Naive B cell (primary cell): ENCODE measurements at regions not wholly inside any gene's neighbourhood (a gene's known extent, or its start where the extent isn't known, plus 50 kb on each side); places are given as distances from the start of the nearest gene placed in this dataset.

ENCODE experiments used
- ATAC-seq, 2 donors: fragments of 150-1000 bp; cut with Tn5 transposase; 2 replicates each; pipeline ENCODE4 v1.10.0; 2021; ENCODE audit warnings: low read depth in 2 of 2, mild to moderate bottlenecking in 2 of 2, moderate library complexity in 2 of 2
- DNase-seq: peaks from one replicate; pipeline ENCODE4 v3.0.0; 2022
- H3K27ac Mint-ChIP-seq, 6 donors: one replicate each; pipeline ENCODE4 v1.8.0; 2020 to 2022; ENCODE audit warnings: mild to moderate bottlenecking in 6 of 6, mixed read lengths in 6 of 6, moderate library complexity in 5 of 6, inconsistent platforms in 2 of 6
- H3K27me3 Mint-ChIP-seq, 3 donors: one replicate each; pipeline ENCODE4 v1.8.0; 2021 to 2022; ENCODE audit warnings: mixed read lengths in 3 of 3, mild to moderate bottlenecking in 1 of 3
- H3K36me3 Mint-ChIP-seq, 2 donors: one replicate each; pipeline ENCODE4 v1.8.0; 2020 to 2022; ENCODE audit warnings: mixed read lengths in 2 of 2, inconsistent platforms in 1 of 2, mild to moderate bottlenecking in 1 of 2
- H3K4me1 Mint-ChIP-seq, 3 donors: one replicate each; pipeline ENCODE4 v1.8.0; 2020 to 2022; ENCODE audit warnings: mixed read lengths in 3 of 3, inconsistent platforms in 1 of 3, mild to moderate bottlenecking in 1 of 3, moderate library complexity in 1 of 3
- H3K4me3 Mint-ChIP-seq, 8 donors: one replicate each; pipeline ENCODE4 v1.8.0; 2020 to 2022; ENCODE audit warnings: mild to moderate bottlenecking in 8 of 8, mixed read lengths in 8 of 8, moderate library complexity in 8 of 8, inconsistent platforms in 2 of 8
- H3K9me3 Mint-ChIP-seq, 7 donors: one replicate each; pipeline ENCODE4 v1.8.0; 2020 to 2022; ENCODE audit warnings: mixed read lengths in 7 of 7, mild to moderate bottlenecking in 5 of 7, inconsistent platforms in 2 of 7, moderate library complexity in 1 of 7

DNA sequence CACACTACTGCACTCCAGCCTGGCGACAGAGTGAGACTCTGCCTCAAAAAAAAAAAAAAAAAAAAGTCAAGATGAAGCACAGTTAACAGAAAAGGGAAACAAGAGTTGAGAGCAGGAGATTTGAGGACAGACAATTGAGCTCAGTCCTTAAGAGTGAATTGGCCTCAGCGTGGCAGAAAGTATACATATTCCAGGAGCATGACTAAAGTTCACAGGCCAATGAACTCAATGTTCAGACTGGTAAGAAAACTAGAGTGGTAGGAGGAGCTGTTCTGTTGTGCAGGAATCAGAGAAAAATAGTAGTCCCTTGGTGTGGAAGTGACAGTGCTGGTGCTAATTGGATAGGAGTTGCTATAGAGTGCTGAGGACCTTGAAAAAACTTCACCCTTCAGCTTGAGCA is 60.0 kb downstream of the NRN1 start:
- Mint-ChIP-seq H3K27ac (no peak overlapping the region), H3K9me3 (peaks cover 7 to 26% (median 16%) of the 10 kb centered on the region in 7 donors), H3K4me3 (no peak overlapping the region), H3K36me3 (peaks cover 9 to 19% of the 10 kb centered on the region in 2 donors), H3K27me3 (peaks cover 9 to 44% (median 16%) of the 10 kb centered on the region in 3 donors), H3K4me1 (no peaks in the 10 kb centered on the region)
- ATAC-seq = no peak
- no peak for DNase-seq

DNA sequence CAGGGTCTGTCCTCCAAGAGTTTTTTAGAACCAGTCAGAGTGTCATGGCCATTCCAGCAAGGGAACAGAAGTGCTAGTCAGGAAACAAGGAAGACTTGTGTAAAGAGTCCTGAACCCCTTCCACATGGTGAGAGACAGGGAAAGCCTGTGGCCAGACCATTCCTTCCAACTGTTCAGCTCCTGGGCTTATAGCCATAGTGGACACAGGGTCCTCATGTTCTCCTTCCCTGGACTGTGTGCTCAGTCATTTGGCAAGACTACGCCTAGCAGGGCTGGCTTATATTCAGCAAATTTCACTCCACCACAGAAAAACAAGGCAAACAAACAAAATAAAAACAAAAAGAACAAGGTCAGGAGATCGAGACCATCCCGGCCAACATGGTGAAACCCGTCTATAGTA is 60.5 kb downstream of the NRN1 start:
- ATAC-seq (no peak), DNase-seq (no peak)
- H3K4me3 Mint-ChIP-seq = no peak overlapping the region
- H3K27ac Mint-ChIP-seq = no peak overlapping the region
- H3K27me3 Mint-ChIP-seq = peaks cover 9 to 41% (median 16%) of the 10 kb centered on the region in 3 donors
- H3K4me1 Mint-ChIP-seq = no peaks in the 10 kb centered on the region
- H3K9me3 Mint-ChIP-seq = peaks cover 7 to 26% (median 16%) of the 10 kb centered on the region in 7 donors
- peaks cover 9 to 19% of the 10 kb centered on the region in 2 donors for H3K36me3 Mint-ChIP-seq

DNA sequence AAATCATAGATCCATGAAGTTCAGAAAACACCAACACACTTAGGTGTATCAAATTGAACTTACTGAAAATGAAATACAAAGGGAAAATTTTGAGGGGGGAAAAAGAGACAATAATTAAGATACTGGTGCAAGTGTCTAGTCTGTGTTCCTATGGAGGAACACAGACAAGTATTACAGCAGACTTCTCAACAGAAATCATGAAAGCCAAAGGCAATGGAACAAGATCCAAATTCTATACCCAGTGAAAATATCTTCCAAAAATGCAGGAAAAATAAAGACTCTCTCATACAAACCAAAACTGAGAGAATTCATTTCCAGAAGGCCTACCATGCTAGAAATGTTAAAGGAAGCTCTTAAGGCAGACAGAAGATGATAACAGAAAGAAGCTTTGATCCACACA is 63.1 kb downstream of the NRN1 start:
- Mint-ChIP-seq H3K27me3 (peaks cover 7 to 39% (median 15%) of the 10 kb centered on the region in 3 donors), H3K4me1 (no peaks in the 10 kb centered on the region), H3K36me3 (peaks cover 13 to 19% of the 10 kb centered on the region in 2 donors), H3K4me3 (no peak overlapping the region), H3K9me3 (peaks cover 8 to 26% (median 16%) of the 10 kb centered on the region in 7 donors), H3K27ac (no peak overlapping the region)
- ATAC-seq (no peak), DNase-seq (no peak)

DNA sequence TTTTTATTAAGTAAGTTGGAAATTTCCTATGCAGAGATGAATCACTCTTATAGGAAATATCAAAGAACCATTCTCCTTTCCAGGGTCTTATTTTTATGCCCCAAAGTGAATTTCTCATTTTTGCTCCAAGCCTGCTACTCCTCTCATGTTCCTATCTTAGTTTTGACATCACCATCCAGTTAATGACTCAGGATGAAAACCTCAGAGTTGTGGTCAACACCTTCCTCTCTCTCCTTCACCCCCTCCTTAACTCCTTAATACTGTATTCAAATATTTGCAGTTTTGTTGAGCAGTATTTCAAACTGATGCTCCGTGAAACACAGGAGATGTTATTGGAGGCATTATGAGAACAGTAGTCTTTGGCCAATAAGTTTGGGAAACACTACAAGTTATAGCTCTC is 64.1 kb downstream of the NRN1 start:
- Mint-ChIP-seq H3K27me3 (peaks cover 0 to 34% (median 11%) of the 10 kb centered on the region in 3 donors), H3K9me3 (peaks cover 8 to 26% (median 16%) of the 10 kb centered on the region in 7 donors), H3K4me1 (no peaks in the 10 kb centered on the region), H3K4me3 (no peak overlapping the region), H3K27ac (no peak overlapping the region), H3K36me3 (peaks cover 13 to 19% of the 10 kb centered on the region in 2 donors)
- no peak for DNase-seq
- no peak for ATAC-seq

DNA sequence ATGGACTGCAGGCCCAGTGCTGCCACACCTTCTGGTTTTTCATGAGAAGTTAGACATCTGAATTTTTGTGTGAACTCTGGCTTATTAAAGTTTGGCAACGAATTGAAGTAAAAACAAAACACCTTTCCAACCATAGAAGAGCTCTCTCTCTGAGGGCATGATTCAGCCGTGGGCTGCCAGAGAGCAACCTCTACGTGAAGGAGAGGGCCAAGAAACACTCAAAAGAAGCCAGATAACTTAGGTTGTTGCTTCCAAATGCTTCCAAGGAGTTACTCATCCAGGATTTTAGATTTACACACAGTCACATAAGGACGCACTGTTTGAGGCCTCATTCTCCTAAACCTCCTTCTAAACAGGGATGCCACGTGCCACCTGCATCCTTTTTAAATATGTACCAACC is 65.5 kb downstream of the NRN1 start:
- H3K27me3 Mint-ChIP-seq = peaks cover 6 to 32% (median 13%) of the 10 kb centered on the region in 3 donors
- H3K27ac Mint-ChIP-seq = no peak overlapping the region
- no peaks in the 10 kb centered on the region for H3K4me1 Mint-ChIP-seq
- no peak for DNase-seq
- H3K36me3 Mint-ChIP-seq = peaks cover 13 to 19% of the 10 kb centered on the region in 2 donors
- H3K9me3 Mint-ChIP-seq = peaks cover 8 to 26% (median 16%) of the 10 kb centered on the region in 7 donors
- no peak overlapping the region for H3K4me3 Mint-ChIP-seq
- ATAC-seq = no peak

DNA sequence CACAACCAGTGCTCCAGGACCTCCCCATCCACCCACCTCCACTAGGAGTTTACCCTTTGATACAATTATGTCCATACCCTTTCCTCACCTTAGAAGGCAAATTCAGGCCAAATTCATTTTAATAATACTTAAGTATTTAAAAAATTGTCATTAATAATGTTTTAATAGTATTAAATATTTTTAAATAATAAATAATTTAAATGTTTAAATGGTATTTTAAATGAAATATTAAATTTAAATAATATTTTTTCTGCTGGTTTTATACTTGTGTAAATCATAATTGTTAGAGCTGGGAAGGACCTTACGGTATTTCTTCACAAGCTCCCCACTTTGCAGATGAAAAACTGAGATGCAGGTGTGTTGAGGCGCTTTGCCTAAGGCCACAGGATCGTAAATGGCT is 67.8 kb downstream of the NRN1 start:
- no peaks in the 10 kb centered on the region for H3K4me1 Mint-ChIP-seq
- ATAC-seq = no peak
- H3K36me3 Mint-ChIP-seq = peaks cover 9 to 12% of the 10 kb centered on the region in 2 donors

DNA sequence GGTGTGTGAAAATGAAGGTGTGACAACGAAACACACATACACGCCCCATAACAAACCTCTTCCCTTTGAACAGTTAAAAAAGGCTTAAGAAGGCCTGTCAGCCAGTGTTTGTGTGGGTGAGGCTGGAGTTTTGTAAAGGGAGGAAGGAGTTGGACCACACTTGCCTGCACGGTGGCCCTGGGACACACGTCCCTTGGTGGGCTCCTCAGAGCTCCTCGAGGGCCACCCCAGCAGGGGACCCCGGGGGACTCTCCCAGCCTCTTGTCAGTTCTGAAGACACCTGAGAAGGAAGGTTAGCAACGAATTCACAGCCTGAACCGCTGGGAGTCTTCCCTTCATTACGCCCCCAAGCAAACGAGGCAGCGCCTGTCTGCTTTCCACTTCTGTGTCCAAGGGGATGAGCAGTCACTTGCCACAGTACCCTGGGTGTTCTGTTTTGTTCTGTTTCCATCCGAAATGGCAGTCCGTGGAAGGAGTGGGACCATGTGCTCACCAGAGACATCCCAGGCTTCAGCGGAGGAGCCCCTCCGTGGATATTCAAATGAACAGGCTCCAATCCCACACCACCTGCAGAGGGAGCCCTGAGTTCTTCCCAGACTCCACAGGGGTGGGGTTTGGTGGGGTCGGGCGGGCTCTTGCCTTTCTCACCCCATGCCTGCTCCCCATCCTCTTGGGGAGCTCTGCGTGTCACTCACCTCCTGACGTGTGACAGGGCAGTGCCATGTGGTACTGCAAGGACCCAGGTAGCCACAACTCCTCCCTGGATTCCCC is 68.6 kb downstream of the NRN1 start:
- Mint-ChIP-seq H3K36me3 (peaks cover 4% of the 10 kb centered on the region in 2 donors), H3K27ac (no peak overlapping the region), H3K9me3 (peaks cover 2 to 21% (median 4%) of the 10 kb centered on the region in 7 donors), H3K4me1 (no peaks in the 10 kb centered on the region), H3K4me3 (no peak overlapping the region), H3K27me3 (peaks cover 19 to 51% (median 31%) of the 10 kb centered on the region in 3 donors)
- no peak for DNase-seq
- no peak for ATAC-seq

More for the DNA sequence above, 67.8 kb downstream of the NRN1 start:
- Mint-ChIP-seq H3K27me3 (peaks cover 15 to 47% (median 27%) of the 10 kb centered on the region in 3 donors), H3K4me3 (no peak overlapping the region), H3K27ac (no peak overlapping the region), H3K9me3 (peaks cover 8 to 22% (median 11%) of the 10 kb centered on the region in 7 donors)
- no peak for DNase-seq

DNA sequence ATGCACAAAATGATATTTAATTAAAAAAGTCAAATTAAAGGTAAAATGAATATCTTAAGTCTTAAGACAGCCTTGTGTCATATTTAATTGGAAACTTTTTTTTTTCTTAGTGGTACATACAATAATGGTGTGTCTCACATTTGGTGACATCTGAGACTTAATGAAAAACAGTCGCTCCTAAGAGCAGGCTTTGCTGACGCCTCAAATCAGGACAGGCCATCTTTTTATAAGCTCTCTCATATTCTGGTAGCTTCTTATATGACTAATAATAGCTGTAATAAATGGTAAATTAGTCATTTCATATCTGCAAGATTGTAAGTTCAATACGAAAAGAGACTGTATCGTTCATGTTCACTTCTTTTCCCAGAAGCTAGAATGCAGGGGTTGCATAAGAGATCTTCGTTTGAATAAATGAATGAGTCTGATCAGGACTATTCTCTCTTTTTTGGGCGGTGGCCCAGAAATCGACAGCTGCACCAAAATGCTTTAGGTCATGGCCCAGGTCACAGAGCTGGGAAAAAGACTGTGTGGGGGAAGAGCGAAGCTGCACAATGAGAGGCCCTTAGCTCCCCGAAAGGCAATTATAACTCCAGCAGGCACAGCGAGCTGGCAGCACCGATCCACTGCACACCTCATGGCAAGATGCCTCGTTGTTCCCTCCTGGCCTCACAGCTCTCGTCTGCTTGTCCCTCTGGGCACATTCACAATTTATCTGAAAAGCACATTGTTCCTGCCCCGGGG is 69.4 kb downstream of the NRN1 start:
- DNase-seq = no peak
- ATAC-seq = no peak
- no peaks in the 10 kb centered on the region for H3K4me1 Mint-ChIP-seq
- no peak overlapping the region for H3K4me3 Mint-ChIP-seq
- no peak overlapping the region for H3K27ac Mint-ChIP-seq
- peaks cover 0 to 4% of the 10 kb centered on the region in 2 donors for H3K36me3 Mint-ChIP-seq
- peaks cover 25 to 57% (median 38%) of the 10 kb centered on the region in 3 donors for H3K27me3 Mint-ChIP-seq
- peaks cover 0 to 18% (median 3%) of the 10 kb centered on the region in 7 donors for H3K9me3 Mint-ChIP-seq

DNA sequence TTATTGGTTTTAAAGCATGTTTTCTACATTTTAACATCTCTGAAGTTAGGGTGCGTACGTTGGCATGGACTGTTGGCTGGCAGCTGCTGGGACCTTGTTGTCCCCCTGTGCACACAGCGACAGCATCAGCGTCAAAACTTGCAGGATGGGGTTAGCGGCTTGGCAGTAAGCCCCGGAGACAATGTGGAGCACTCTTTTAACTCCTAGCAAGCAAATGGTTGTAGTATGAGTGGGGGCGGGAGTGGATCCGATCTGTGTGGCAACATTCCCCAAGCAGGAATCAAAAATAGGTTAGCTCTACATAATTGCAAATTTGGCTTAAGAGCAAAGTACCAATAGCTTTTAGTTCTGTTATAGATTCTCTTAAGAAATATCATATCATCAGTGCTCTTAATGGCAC is 70.1 kb downstream of the NRN1 start:
- no peak overlapping the region for H3K4me3 Mint-ChIP-seq
- peaks cover 31 to 57% (median 44%) of the 10 kb centered on the region in 3 donors for H3K27me3 Mint-ChIP-seq
- H3K36me3 Mint-ChIP-seq = peaks cover 0 to 4% of the 10 kb centered on the region in 2 donors
- no peak for ATAC-seq
- DNase-seq = no peak
- H3K27ac Mint-ChIP-seq = no peak overlapping the region
- peaks cover 0 to 14% (median 2%) of the 10 kb centered on the region in 7 donors for H3K9me3 Mint-ChIP-seq
- H3K4me1 Mint-ChIP-seq = no peaks in the 10 kb centered on the region

DNA sequence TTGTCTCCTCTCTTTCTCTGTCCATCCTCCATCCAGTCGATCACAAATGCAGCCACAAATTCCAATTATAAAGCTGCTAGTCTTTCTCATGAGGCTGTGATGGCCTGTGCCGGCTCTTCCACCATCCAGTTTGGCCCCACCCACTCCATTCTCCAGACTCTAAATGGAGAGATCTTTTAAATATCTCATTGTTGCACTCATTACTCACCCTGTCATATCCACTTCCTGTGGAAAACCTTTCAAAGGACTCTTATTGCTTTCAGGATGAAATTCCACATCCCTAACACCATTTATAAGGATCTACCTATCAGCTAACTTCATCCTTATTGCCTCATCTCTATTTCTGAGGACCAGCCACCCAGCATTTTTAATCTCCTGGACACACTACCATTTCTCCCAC is 70.6 kb downstream of the NRN1 start:
- Mint-ChIP-seq H3K36me3 (peaks cover 0 to 4% of the 10 kb centered on the region in 2 donors), H3K27ac (no peak overlapping the region), H3K4me3 (no peak overlapping the region), H3K27me3 (peaks cover 32 to 61% (median 49%) of the 10 kb centered on the region in 3 donors), H3K4me1 (no peaks in the 10 kb centered on the region), H3K9me3 (peaks cover 0 to 14% (median 2%) of the 10 kb centered on the region in 7 donors)
- DNase-seq (no peak), ATAC-seq (no peak)

DNA sequence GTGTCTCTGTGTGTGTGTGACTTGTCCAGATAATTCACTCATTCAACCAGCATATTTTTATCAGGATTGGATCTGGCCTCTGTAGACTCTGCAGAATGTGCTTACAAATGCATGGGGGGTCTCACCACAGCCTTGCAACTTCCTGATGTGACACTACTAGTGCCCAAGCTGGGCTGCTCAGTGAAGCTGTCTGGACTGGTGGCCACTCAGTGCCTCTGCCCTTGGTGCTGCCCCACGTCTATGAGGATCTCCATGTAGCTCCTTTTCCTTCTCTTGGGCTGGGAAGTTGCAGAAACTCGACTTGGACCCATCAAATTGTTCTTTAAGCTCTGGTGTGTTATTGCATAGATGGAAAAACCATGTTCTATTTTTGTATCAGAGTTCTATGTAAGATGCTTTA is 75.8 kb downstream of the NRN1 start:
- no peaks in the 10 kb centered on the region for H3K36me3 Mint-ChIP-seq
- ATAC-seq = no peak
- H3K27me3 Mint-ChIP-seq = peaks cover 25 to 60% (median 59%) of the 10 kb centered on the region in 3 donors
- H3K9me3 Mint-ChIP-seq = peaks cover 0 to 31% (median 10%) of the 10 kb centered on the region in 7 donors
- no peak overlapping the region for H3K4me3 Mint-ChIP-seq
- no peak for DNase-seq
- no peak overlapping the region for H3K27ac Mint-ChIP-seq
- no peaks in the 10 kb centered on the region for H3K4me1 Mint-ChIP-seq

DNA sequence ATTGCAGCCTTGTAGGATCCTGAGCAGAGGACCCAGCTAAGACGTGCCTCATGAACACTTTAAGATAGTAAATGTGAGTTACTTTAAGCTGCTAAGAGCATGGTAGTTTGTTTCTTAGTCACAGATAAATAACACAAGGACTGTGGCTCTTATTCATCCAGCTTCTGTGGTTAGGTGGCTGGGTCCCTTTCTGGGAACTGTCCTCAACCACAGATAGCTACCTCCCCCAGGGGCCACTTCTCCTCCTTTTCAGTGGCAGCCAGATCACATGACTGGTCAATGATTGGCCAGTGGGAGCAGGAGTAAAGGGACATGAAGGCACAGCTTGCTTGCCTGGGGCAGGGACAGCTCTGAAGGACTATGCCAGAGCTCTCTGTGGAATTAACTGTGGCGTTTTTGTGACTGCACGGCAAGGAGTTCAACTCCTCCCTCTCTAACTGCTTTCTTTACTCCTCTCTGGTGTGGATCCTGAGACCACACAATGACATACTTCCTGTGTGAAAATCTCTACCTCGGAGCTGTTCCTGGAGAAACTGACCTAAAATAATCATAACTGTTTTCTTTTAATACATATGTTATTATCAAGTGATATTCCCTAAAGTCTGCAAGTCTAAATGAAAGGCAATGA is 76.5 kb downstream of the NRN1 start:
- DNase-seq (no peak), ATAC-seq (no peak)
- Mint-ChIP-seq H3K36me3 (peaks cover 0 to 4% of the 10 kb centered on the region in 2 donors), H3K27ac (no peak overlapping the region), H3K4me1 (no peaks in the 10 kb centered on the region), H3K9me3 (peaks cover 3 to 37% (median 13%) of the 10 kb centered on the region in 7 donors), H3K27me3 (peaks cover 18 to 56% (median 52%) of the 10 kb centered on the region in 3 donors), H3K4me3 (no peak overlapping the region)

DNA sequence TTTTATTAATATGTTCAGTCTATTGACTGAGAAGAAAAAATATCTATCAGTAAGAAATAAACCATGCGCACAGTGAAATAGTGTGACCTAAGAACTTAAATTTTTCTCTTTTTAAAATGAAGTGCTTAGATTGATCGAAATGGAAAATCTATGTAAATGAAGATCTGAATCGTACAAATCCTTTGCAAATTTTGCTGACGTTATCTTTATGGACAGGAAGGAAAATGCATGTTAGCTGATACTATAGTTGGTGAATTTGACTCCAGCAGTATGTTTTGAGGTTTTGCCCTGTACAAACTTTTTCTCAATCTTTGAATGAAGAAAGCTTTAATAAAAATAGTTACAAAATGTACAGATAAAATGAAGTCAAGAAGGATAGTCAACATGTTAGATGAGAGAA is 82.9 kb downstream of the NRN1 start:
- Mint-ChIP-seq H3K27ac (no peak overlapping the region), H3K9me3 (peaks cover 4 to 34% (median 17%) of the 10 kb centered on the region in 7 donors), H3K36me3 (peaks cover 11% of the 10 kb centered on the region in 2 donors), H3K4me1 (no peaks in the 10 kb centered on the region), H3K4me3 (no peak overlapping the region), H3K27me3 (peaks cover 7 to 25% (median 21%) of the 10 kb centered on the region in 3 donors)
- ATAC-seq (no peak), DNase-seq (no peak)
